Endothelial cell of umbilical vein (primary cell): ENCODE measurements at regions not wholly inside any gene's neighbourhood (a gene's known extent, or its start where the extent isn't known, plus 50 kb on each side); places are given as distances from the start of the nearest gene placed in this dataset.

Source experiments
- BruUV-seq: library from RNA; stranded (reverse); fragments of 400-500 nt; replicated peaks from 2 replicates; lab custom pipeline; 2021; lab: Mats Ljungman, UMichigan
- CTCF ChIA-PET: fragments of 300-600, 350-600 bp; sonication (Branson Sonifier 250); formaldehyde crosslinking; loops from one replicate; lab custom pipeline; 2021; ENCODE audit warnings: antibody characterized with exemption, inconsistent platforms; lab: Charles Lee
- POLR2A ChIA-PET: fragments of 300-600, 350-600 bp; sonication (Branson Sonifier 250); formaldehyde crosslinking; loops from one replicate; lab custom pipeline; 2021; ENCODE audit warnings: antibody characterized with exemption, inconsistent platforms; lab: Charles Lee
- DNase-seq: peaks from one replicate; pipeline ENCODE4 v3.0.0-alpha.2; 2011; ENCODE audit warnings: low read depth, low spot score
- FAIRE-seq: peaks from 2 replicates; lab custom pipeline; 2011; peaks lifted over from hg19 to GRCh38; lab: Jason Lieb, UNC
- H2AFZ ChIP-seq: 2 replicates; pipeline ENCODE4 v1.6.0; 2012; ENCODE audit warnings: low read depth, low read length, control low read depth, inconsistent platforms
- H3K27ac ChIP-seq: 2 replicates; pipeline ENCODE4 v1.5.1; 2011; ENCODE audit warnings: low read depth, mild to moderate bottlenecking, control low read depth, low read length, moderate library complexity; ENCODE audit not compliant: insufficient read depth
- H3K27me3 ChIP-seq, 2 experiments: 2 replicates each; pipeline versions ENCODE4 v1.6.0 to v1.6.1; 2011; ENCODE audit warnings: low read length in 2 of 2, mixed read lengths in 1 of 2; ENCODE audit not compliant: control insufficient read depth in 2 of 2, insufficient read depth in 2 of 2
- H3K36me3 ChIP-seq, 2 experiments: 2 replicates in 1 of 2; 3 replicates in 1 of 2; pipeline ENCODE4 v1.5.1; 2011; ENCODE audit warnings: low read length in 2 of 2, mild to moderate bottlenecking in 1 of 2, moderate library complexity in 1 of 2; ENCODE audit not compliant: control insufficient read depth in 2 of 2, insufficient read depth in 2 of 2; ENCODE audit errors: extremely low read depth in 1 of 2
- H3K4me1 ChIP-seq: 3 replicates; pipeline ENCODE4 v1.5.1; 2011; ENCODE audit warnings: mild to moderate bottlenecking, low read length; ENCODE audit not compliant: control insufficient read depth, insufficient read depth; ENCODE audit errors: extremely low read depth
- H3K4me2 ChIP-seq: 2 replicates; pipeline ENCODE4 v1.6.1; 2011; ENCODE audit warnings: low read length, control low read depth, mixed read lengths; ENCODE audit not compliant: insufficient read depth
- H3K4me3 ChIP-seq, 3 experiments: fragments of 200-600 bp in 1 of 3; sonication (generic), shearing (Covaris generic) in 1 of 3; replicated peaks in 1 of 3; 2 replicates each; pipeline ENCODE4 v1.5.1; 2011 to 2016; ENCODE audit warnings: control low read depth in 3 of 3, low read length in 3 of 3, mild to moderate bottlenecking in 2 of 3, inconsistent platforms in 1 of 3, low read depth in 1 of 3, moderate library complexity in 1 of 3; ENCODE audit not compliant: insufficient read depth in 1 of 3
- H3K79me2 ChIP-seq: 2 replicates; pipeline ENCODE4 v1.6.0; 2012; ENCODE audit warnings: low read length, inconsistent platforms; ENCODE audit not compliant: control insufficient read depth, insufficient read depth
- H3K9ac ChIP-seq: replicated peaks from 2 replicates; pipeline ENCODE3; 2011; ENCODE audit warnings: low read length, control low read depth; ENCODE audit not compliant: insufficient read depth; ENCODE audit errors: extremely low read depth
- H3K9me1 ChIP-seq: replicated peaks from 3 replicates; pipeline ENCODE4 v1.6.0; 2011; ENCODE audit warnings: mild to moderate bottlenecking, low read length; ENCODE audit not compliant: control insufficient read depth, insufficient read depth; ENCODE audit errors: extremely low read depth
- H3K9me3 ChIP-seq: replicated peaks from 2 replicates; pipeline ENCODE4 v1.5.1; 2012; ENCODE audit warnings: low read length, inconsistent platforms; ENCODE audit not compliant: control insufficient read depth, insufficient read depth
- H4K20me1 ChIP-seq: replicated peaks from 2 replicates; pipeline ENCODE3; 2011; ENCODE audit warnings: mild to moderate bottlenecking, low read length; ENCODE audit not compliant: control insufficient read depth, insufficient read depth; ENCODE audit errors: extremely low read depth
- CTCF ChIP-seq, 2 donors: IDR thresholded peaks; 1 replicate in 1 of 2; 2 replicates in 1 of 2; pipeline ENCODE4 v1.5.1; 2011; ENCODE audit warnings: low read length in 2 of 2, mild to moderate bottlenecking in 2 of 2, moderate library complexity in 2 of 2, control low read depth in 1 of 2, inconsistent platforms in 1 of 2, low read depth in 1 of 2; ENCODE audit not compliant: insufficient read depth in 1 of 2; ENCODE audit errors: extremely low read depth in 1 of 2
- EZH2 ChIP-seq: IDR thresholded peaks from 2 replicates; pipeline ENCODE4 v1.6.1; 2012; ENCODE audit warnings: borderline replicate concordance, low read depth, mild to moderate bottlenecking, moderate library complexity, low read length, inconsistent platforms; ENCODE audit not compliant: severe bottlenecking
- FOS ChIP-seq: IDR thresholded peaks from 2 replicates; pipeline ENCODE4 v1.6.1; 2011; ENCODE audit warnings: mild to moderate bottlenecking, low read length, moderate library complexity, borderline replicate concordance; ENCODE audit not compliant: insufficient read depth
- GATA2 ChIP-seq: IDR thresholded peaks from 2 replicates; pipeline ENCODE4 v1.7.0; 2011; ENCODE audit warnings: low read depth, mild to moderate bottlenecking, moderate library complexity, mixed read lengths, low read length; ENCODE audit not compliant: insufficient read length, insufficient read depth
- JUN ChIP-seq: IDR thresholded peaks from 2 replicates; pipeline ENCODE4 v1.6.1; 2011; ENCODE audit warnings: borderline replicate concordance, low read depth; ENCODE audit not compliant: insufficient read length, insufficient read depth
- MAX ChIP-seq: IDR thresholded peaks from 2 replicates; pipeline ENCODE4 v1.6.1; 2011; ENCODE audit not compliant: insufficient read depth, insufficient read length
- MYC ChIP-seq: IDR thresholded peaks from one replicate; pipeline ENCODE4 v1.6.1; 2011; ENCODE audit warnings: mild to moderate bottlenecking, low read depth, low read length
- POLR2A ChIP-seq: IDR thresholded peaks from 2 replicates; pipeline ENCODE4 v1.6.1; 2012; ENCODE audit warnings: low read depth, mild to moderate bottlenecking, control low read depth, low read length
- POLR2AphosphoS5 ChIP-seq: IDR thresholded peaks from 2 replicates; pipeline ENCODE4 v1.6.1; 2012; ENCODE audit warnings: low read depth, mild to moderate bottlenecking, control low read depth, low read length, moderate library complexity; ENCODE audit not compliant: insufficient read depth
- dilution Hi-C: fragments of 300-500 bp; cut with MboI; formaldehyde crosslinking; loops from one replicate; pipeline ENCODE4 v1.15.0; 2019; ENCODE audit warnings: low sequenced_read_pairs; ENCODE audit not compliant: extremely low pct_ligation_motif_present
- intact Hi-C: fragments of 100-400 bp; cut with micrococcal nuclease; formaldehyde crosslinking; loops from one replicate; pipeline ENCODE4 v1.10.0; 2022

GRCh38 chr1:82801176-82801575 is 1000.4 kb downstream of the ADGRL2 start:
- H3K4me3 ChIP-seq = no peak overlapping the region
- BruUV-seq = no TSS peak
- ChIA-PET CTCF (interaction anchor here (1.0 kb wide), 1 partner anchor 31 kb away, joined by 3 read pairs; no protein-coding TSS in a partner anchor), POLR2A (no interaction called here)
- H3K36me3 ChIP-seq = no peaks in the 10 kb centered on the region
- dilution Hi-C loops = no loop called here
- H3K4me2 ChIP-seq = no peak overlapping the region
- H3K27ac ChIP-seq = no peak overlapping the region
- intact Hi-C loops = no loop called here
- H3K79me2 ChIP-seq = no peaks in the 10 kb centered on the region
- FAIRE-seq (no peak), DNase-seq (no peak)
- TF ChIP-seq JUN (no peak), FOS (no peak), POLR2AphosphoS5 (no peak), EZH2 (no peak), CTCF (IDR thresholded peaks at IDR 0.05; ENCODE audit: extremely low read depth in 1 of 2, insufficient read depth in 1 of 2, low read depth in 1 of 2, low read length in 2 of 2) (no peak), GATA2 (no peak), MYC (no peak), POLR2A (no peak), MAX (no peak)
- no peaks in the 10 kb centered on the region for H3K9me1 ChIP-seq
- peaks cover 2 to 5% of the 10 kb centered on the region in 2 experiments for H3K27me3 ChIP-seq
- H3K4me1 ChIP-seq = no peaks in the 10 kb centered on the region
- H4K20me1 ChIP-seq = no peaks in the 10 kb centered on the region
- H3K9ac ChIP-seq = no peak overlapping the region
- H3K9me3 ChIP-seq = no peaks in the 10 kb centered on the region
- H2AFZ ChIP-seq = no peak overlapping the region
